Activated CD4-positive, alpha-beta memory T cell treated with anti-CD3 and anti-CD28 coated beads, Interleukin-2, amount 10 ng/mL, durations not matched to agents 7 days and 5 days (primary cell): ENCODE measurements at regions not wholly inside any gene's neighbourhood (a gene's known extent, or its start where the extent isn't known, plus 50 kb on each side); places are given as distances from the start of the nearest gene placed in this dataset.

Source experiments
- CTCF ChIA-PET: fragments of 350-600 bp; sonication (Branson Sonifier 250); formaldehyde crosslinking; loops from one replicate; lab custom pipeline; 2021; ENCODE audit warnings: antibody characterized with exemption, inconsistent platforms; lab: Charles Lee
- POLR2A ChIA-PET: fragments of 350-600 bp; sonication (Branson Sonifier 250); formaldehyde crosslinking; loops from one replicate; lab custom pipeline; 2021; ENCODE audit warnings: antibody characterized with exemption; lab: Charles Lee
- DNase-seq: peaks from one replicate; pipeline ENCODE4 v3.0.0-alpha.2; 2020
- H3K27ac Mint-ChIP-seq: one replicate; pipeline ENCODE4 v1.8.0; 2021; ENCODE audit warnings: mild to moderate bottlenecking, mixed read lengths
- H3K27me3 Mint-ChIP-seq: one replicate; pipeline ENCODE4 v1.8.0; 2021; ENCODE audit warnings: mixed read lengths
- H3K36me3 Mint-ChIP-seq: one replicate; pipeline ENCODE4 v1.8.0; 2021; ENCODE audit warnings: low read depth, mixed read lengths
- H3K4me1 Mint-ChIP-seq: one replicate; pipeline ENCODE4 v1.8.0; 2021; ENCODE audit warnings: mixed read lengths
- H3K4me3 Mint-ChIP-seq: one replicate; pipeline ENCODE4 v1.8.0; 2021; ENCODE audit warnings: mild to moderate bottlenecking, mixed read lengths
- H3K9me3 Mint-ChIP-seq: one replicate; pipeline ENCODE4 v1.8.0; 2021; ENCODE audit warnings: mixed read lengths

GRCh38 chr11:37710031-37710430 lies 1112.0 kb upstream of the RAG2 start:
- Mint-ChIP-seq H3K36me3 (no peaks in the 10 kb centered on the region), H3K27me3 (no peaks in the 10 kb centered on the region), H3K9me3 (peaks cover 7% of the 10 kb centered on the region), H3K27ac (no peak overlapping the region), H3K4me3 (no peak overlapping the region), H3K4me1 (no peaks in the 10 kb centered on the region)
- POLR2A ChIA-PET: no interaction called here
- CTCF ChIA-PET: no interaction called here
- DNase-seq: no peak

DNA sequence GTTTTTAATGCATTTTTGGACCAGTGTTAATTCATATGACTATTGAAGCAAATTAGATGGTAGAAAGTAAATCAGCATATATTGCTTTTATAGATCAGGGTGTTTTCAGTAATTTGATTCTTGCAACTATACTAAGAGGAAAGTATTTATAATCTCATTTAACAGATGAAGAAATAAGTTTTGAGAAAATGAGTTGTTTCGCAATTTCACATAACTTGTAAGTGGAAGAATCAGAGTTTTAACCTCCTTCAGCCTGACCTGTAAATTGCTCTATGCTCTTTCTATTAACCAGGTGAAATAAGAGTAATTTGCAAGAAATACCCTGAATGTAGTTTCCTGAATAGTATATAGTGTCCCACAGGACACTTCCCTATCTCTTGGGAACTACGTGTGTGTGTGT lies 1106.8 kb upstream of the RAG2 start:
- Mint-ChIP-seq H3K9me3 (peaks cover 14% of the 10 kb centered on the region), H3K27me3 (no peaks in the 10 kb centered on the region), H3K36me3 (no peaks in the 10 kb centered on the region), H3K4me1 (no peaks in the 10 kb centered on the region), H3K4me3 (no peak overlapping the region), H3K27ac (no peak overlapping the region)
- ChIA-PET CTCF (no interaction called here), POLR2A (no interaction called here)
- DNase-seq: no peak

DNA sequence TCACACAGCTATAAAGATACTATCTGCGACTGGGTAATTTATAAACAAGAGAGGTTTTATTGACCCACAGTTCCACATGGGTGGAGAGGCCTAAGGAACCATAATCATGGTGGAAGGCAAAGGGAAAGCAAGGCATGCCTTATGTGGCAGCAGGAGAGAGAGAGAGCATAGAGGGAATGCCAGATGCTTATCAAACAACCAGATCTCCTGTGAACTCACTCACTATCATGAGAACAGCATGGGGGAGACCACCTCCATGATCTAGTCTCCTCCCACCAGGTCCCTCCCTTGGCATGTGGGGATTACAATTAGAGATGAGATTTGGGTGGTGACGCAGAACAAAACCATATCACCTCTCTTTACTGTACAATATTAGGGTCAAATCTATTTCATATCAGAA lies 1101.6 kb upstream of the RAG2 start:
- H3K36me3 Mint-ChIP-seq: no peaks in the 10 kb centered on the region
- ChIA-PET POLR2A (no interaction called here), CTCF (no interaction called here)
- DNase-seq: no peak
- H3K4me1 Mint-ChIP-seq: no peaks in the 10 kb centered on the region
- H3K9me3 Mint-ChIP-seq: peaks cover 31% of the 10 kb centered on the region
- H3K27me3 Mint-ChIP-seq: no peaks in the 10 kb centered on the region
- H3K27ac Mint-ChIP-seq: no peak overlapping the region
- no peak overlapping the region for H3K4me3 Mint-ChIP-seq

- ChIA-PET CTCF (no interaction called here), POLR2A (no interaction called here)
These were observed 1097.2 kb upstream of the RAG2 start for GRCh38 chr11:37695283-37695682.

GRCh38 chr11:37689951-37690350 lies 1091.9 kb upstream of the RAG2 start:
- H3K27me3 Mint-ChIP-seq: no peaks in the 10 kb centered on the region
- H3K4me3 Mint-ChIP-seq: no peak overlapping the region
- no peaks in the 10 kb centered on the region for H3K4me1 Mint-ChIP-seq
- no peak overlapping the region for H3K27ac Mint-ChIP-seq
- H3K9me3 Mint-ChIP-seq: peaks cover 15% of the 10 kb centered on the region
- H3K36me3 Mint-ChIP-seq: no peaks in the 10 kb centered on the region
- ChIA-PET POLR2A (no interaction called here), CTCF (no interaction called here)
- DNase-seq: no peak

More at GRCh38 chr11:37695283-37695682, 1097.2 kb upstream of the RAG2 start:
- Mint-ChIP-seq H3K27ac (no peak overlapping the region), H3K27me3 (no peaks in the 10 kb centered on the region), H3K36me3 (no peaks in the 10 kb centered on the region), H3K9me3 (peaks cover 30% of the 10 kb centered on the region), H3K4me1 (no peaks in the 10 kb centered on the region), H3K4me3 (no peak overlapping the region)
- no peak for DNase-seq

GRCh38 chr11:37688456-37688855 lies 1090.4 kb upstream of the RAG2 start:
- POLR2A ChIA-PET: no interaction called here
- H3K36me3 Mint-ChIP-seq: no peaks in the 10 kb centered on the region
- no peak for DNase-seq
- H3K27ac Mint-ChIP-seq: no peak overlapping the region
- CTCF ChIA-PET: no interaction called here
- H3K27me3 Mint-ChIP-seq: no peaks in the 10 kb centered on the region
- peaks cover 9% of the 10 kb centered on the region for H3K9me3 Mint-ChIP-seq
- no peak overlapping the region for H3K4me3 Mint-ChIP-seq
- H3K4me1 Mint-ChIP-seq: no peaks in the 10 kb centered on the region

DNA sequence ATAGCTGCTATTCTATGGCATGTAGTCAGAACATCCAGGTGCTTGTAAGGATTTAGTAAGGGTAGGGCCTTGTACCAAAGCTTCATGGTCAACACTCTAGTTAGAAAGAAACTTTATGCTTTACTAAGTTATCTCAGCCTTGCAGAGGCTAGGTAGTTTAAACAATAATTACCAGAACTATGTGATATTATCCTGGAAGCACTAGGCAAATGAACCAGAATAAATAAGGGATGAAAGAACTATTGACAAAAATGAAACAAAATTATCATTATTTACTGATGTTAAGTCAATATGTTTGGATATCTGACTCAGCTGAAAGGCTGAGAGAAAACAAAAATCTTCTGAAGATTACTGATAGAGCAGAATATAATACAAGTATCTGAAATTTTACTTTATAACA lies 1089.1 kb upstream of the RAG2 start:
- H3K36me3 Mint-ChIP-seq: no peaks in the 10 kb centered on the region
- no peak for DNase-seq
- H3K4me3 Mint-ChIP-seq: no peak overlapping the region
- no peaks in the 10 kb centered on the region for H3K27me3 Mint-ChIP-seq
- H3K9me3 Mint-ChIP-seq: peaks cover 6% of the 10 kb centered on the region
- ChIA-PET POLR2A (no interaction called here), CTCF (no interaction called here)
- no peak overlapping the region for H3K27ac Mint-ChIP-seq
- H3K4me1 Mint-ChIP-seq: no peaks in the 10 kb centered on the region

DNA sequence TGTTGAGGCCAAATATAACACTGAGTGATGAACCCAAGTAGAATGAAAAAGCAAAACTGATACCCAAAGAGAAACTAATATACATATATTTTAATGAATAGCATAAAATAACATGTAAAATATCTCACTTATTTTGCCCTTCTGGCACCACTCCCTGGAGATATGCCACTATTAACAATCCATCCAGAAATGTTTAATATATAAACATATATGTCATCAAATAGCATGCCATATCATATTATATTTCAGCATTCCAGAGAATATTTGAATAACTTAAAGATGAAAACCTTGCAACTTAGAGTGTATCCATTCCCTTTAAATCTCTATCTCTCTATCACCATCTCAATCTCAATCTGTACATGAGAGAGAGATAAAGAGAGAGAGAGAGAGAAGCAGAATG lies 1073.3 kb upstream of the RAG2 start:
- CTCF ChIA-PET: no interaction called here
- POLR2A ChIA-PET: no interaction called here
- peaks cover 16% of the 10 kb centered on the region for H3K9me3 Mint-ChIP-seq

GRCh38 chr11:37666960-37667359 lies 1068.9 kb upstream of the RAG2 start:
- no peaks in the 10 kb centered on the region for H3K36me3 Mint-ChIP-seq
- no peaks in the 10 kb centered on the region for H3K27me3 Mint-ChIP-seq
- CTCF ChIA-PET: no interaction called here
- POLR2A ChIA-PET: no interaction called here
- H3K27ac Mint-ChIP-seq: no peak overlapping the region
- H3K9me3 Mint-ChIP-seq: peaks cover 17% of the 10 kb centered on the region
- H3K4me1 Mint-ChIP-seq: no peaks in the 10 kb centered on the region
- DNase-seq: no peak
- H3K4me3 Mint-ChIP-seq: no peak overlapping the region

More for the DNA sequence above, 1073.3 kb upstream of the RAG2 start:
- Mint-ChIP-seq H3K36me3 (no peaks in the 10 kb centered on the region), H3K4me1 (no peaks in the 10 kb centered on the region), H3K27me3 (no peaks in the 10 kb centered on the region), H3K4me3 (no peak overlapping the region), H3K27ac (no peak overlapping the region)
- no peak for DNase-seq

DNA sequence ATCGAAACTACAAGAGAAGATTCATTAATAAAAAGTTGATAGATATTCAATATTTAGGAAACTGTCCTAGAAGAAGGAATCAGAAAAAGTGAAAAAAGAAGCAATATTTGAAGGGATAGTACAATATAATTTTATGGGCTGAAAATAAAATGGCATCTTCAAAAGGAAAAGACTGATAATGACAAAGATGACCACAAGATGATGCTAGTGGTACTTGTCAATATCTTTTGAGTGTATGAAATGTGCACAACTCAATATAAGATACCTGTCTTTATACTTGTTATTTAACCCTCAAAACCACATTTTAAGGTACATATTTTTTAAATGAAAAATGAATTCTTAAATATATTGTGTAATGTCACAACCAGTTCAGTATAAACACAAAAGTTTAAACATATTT lies 1059.6 kb upstream of the RAG2 start:
- ChIA-PET POLR2A (no interaction called here), CTCF (no interaction called here)
- H3K27me3 Mint-ChIP-seq: no peaks in the 10 kb centered on the region
- H3K4me1 Mint-ChIP-seq: no peaks in the 10 kb centered on the region
- H3K4me3 Mint-ChIP-seq: no peak overlapping the region
- H3K9me3 Mint-ChIP-seq: peaks cover 7% of the 10 kb centered on the region
- H3K36me3 Mint-ChIP-seq: no peaks in the 10 kb centered on the region
- DNase-seq: no peak
- H3K27ac Mint-ChIP-seq: no peak overlapping the region

- CTCF ChIA-PET: no interaction called here
These were observed 1049.7 kb upstream of the RAG2 start for GRCh38 chr11:37647767-37648166.

GRCh38 chr11:37643968-37644367 lies 1045.9 kb upstream of the RAG2 start:
- peaks cover 9% of the 10 kb centered on the region for H3K9me3 Mint-ChIP-seq
- POLR2A ChIA-PET: no interaction called here
- H3K4me3 Mint-ChIP-seq: no peak overlapping the region
- no peaks in the 10 kb centered on the region for H3K4me1 Mint-ChIP-seq
- CTCF ChIA-PET: no interaction called here
- H3K27ac Mint-ChIP-seq: no peak overlapping the region
- DNase-seq: no peak
- H3K27me3 Mint-ChIP-seq: no peaks in the 10 kb centered on the region
- H3K36me3 Mint-ChIP-seq: no peaks in the 10 kb centered on the region

More at GRCh38 chr11:37647767-37648166, 1049.7 kb upstream of the RAG2 start:
- no peaks in the 10 kb centered on the region for H3K4me1 Mint-ChIP-seq
- H3K4me3 Mint-ChIP-seq: no peak overlapping the region
- no peak for DNase-seq
- POLR2A ChIA-PET: no interaction called here
- peaks cover 9% of the 10 kb centered on the region for H3K9me3 Mint-ChIP-seq
- H3K27ac Mint-ChIP-seq: no peak overlapping the region
- no peaks in the 10 kb centered on the region for H3K27me3 Mint-ChIP-seq
- no peaks in the 10 kb centered on the region for H3K36me3 Mint-ChIP-seq

DNA sequence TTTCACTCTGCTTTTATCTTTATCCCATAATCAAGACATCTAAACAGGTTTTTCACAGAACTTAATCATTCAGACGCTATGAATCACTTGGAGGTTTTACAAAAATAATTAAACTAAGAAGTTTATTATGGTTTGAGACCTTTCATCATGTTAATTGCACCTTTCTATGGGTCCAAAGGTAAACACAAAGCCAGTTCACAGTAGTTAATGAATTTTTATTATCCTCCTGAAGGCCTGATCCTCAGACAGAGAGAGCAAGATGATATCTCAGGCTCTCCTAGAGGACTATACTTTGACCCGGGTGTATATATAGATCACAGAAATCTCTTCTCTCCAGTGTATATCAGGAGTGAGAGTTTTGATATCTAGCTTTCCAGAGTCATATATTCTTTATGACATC lies 1044.3 kb upstream of the RAG2 start:
- no peak overlapping the region for H3K27ac Mint-ChIP-seq
- H3K27me3 Mint-ChIP-seq: no peaks in the 10 kb centered on the region
- H3K9me3 Mint-ChIP-seq: peaks cover 9% of the 10 kb centered on the region
- H3K36me3 Mint-ChIP-seq: no peaks in the 10 kb centered on the region
- no peak for DNase-seq
- H3K4me1 Mint-ChIP-seq: no peaks in the 10 kb centered on the region
- H3K4me3 Mint-ChIP-seq: no peak overlapping the region
- ChIA-PET CTCF (no interaction called here), POLR2A (no interaction called here)

- peaks cover 11% of the 10 kb centered on the region for H3K9me3 Mint-ChIP-seq
- H3K4me3 Mint-ChIP-seq: no peak overlapping the region
- no peaks in the 10 kb centered on the region for H3K27me3 Mint-ChIP-seq
- no peaks in the 10 kb centered on the region for H3K36me3 Mint-ChIP-seq
- CTCF ChIA-PET: no interaction called here
- no peak overlapping the region for H3K27ac Mint-ChIP-seq
- DNase-seq: no peak
- POLR2A ChIA-PET: no interaction called here
- no peaks in the 10 kb centered on the region for H3K4me1 Mint-ChIP-seq
These were observed 1034.7 kb upstream of the RAG2 start for GRCh38 chr11:37632748-37633147.

GRCh38 chr11:37630866-37631265 lies 1032.8 kb upstream of the RAG2 start:
- no peak for DNase-seq
- no peaks in the 10 kb centered on the region for H3K36me3 Mint-ChIP-seq
- H3K27me3 Mint-ChIP-seq: no peaks in the 10 kb centered on the region
- no peaks in the 10 kb centered on the region for H3K4me1 Mint-ChIP-seq
- H3K9me3 Mint-ChIP-seq: peaks cover 13% of the 10 kb centered on the region
- POLR2A ChIA-PET: no interaction called here
- H3K27ac Mint-ChIP-seq: no peak overlapping the region
- CTCF ChIA-PET: no interaction called here
- H3K4me3 Mint-ChIP-seq: no peak overlapping the region
